CD4-positive, alpha-beta T cell (primary cell): ENCODE measurements at regions not wholly inside any gene's neighbourhood (a gene's known extent, or its start where the extent isn't known, plus 50 kb on each side); places are given as distances from the start of the nearest gene placed in this dataset.

Source experiments
- ATAC-seq: fragments of 200-7000 bp; cut with Tn5 transposase; one replicate; pipeline ENCODE4 v1.10.0; 2022; ENCODE audit warnings: mild to moderate bottlenecking; ENCODE audit not compliant: poor library complexity
- CTCF ChIA-PET: fragments of 350-600 bp; sonication (Branson Sonifier 250); formaldehyde crosslinking; loops from one replicate; lab custom pipeline; 2021; ENCODE audit warnings: antibody characterized with exemption, inconsistent platforms; lab: Charles Lee
- POLR2A ChIA-PET: fragments of 350-600 bp; sonication (Branson Sonifier 250); formaldehyde crosslinking; loops from one replicate; lab custom pipeline; 2021; ENCODE audit warnings: antibody characterized with exemption, inconsistent platforms; lab: Charles Lee
- DNase-seq, 14 experiments: peaks; one replicate each; pipeline ENCODE4 v3.0.0-alpha.2; 2013 to 2020; ENCODE audit warnings: mixed read lengths in 2 of 14
- H3K27ac ChIP-seq, 2 donors: one replicate each; pipeline versions ENCODE4 v1.5.1 to v1.7.0; 2013; ENCODE audit warnings: low read length in 2 of 2, low read depth in 1 of 2, mild to moderate bottlenecking in 1 of 2
- H3K27me3 ChIP-seq, 2 experiments: 1 replicate in 1 of 2; 2 replicates in 1 of 2; pipeline versions ENCODE4 v1.6.1 to v1.7.0; 2013; ENCODE audit warnings: low read length in 2 of 2, control low read depth in 1 of 2, mild to moderate bottlenecking in 1 of 2, moderate library complexity in 1 of 2; ENCODE audit not compliant: insufficient read depth in 2 of 2, control insufficient read depth in 1 of 2
- H3K36me3 ChIP-seq: one replicate; pipeline ENCODE4 v1.6.1; 2013; ENCODE audit warnings: low read length, control low read depth; ENCODE audit not compliant: insufficient read depth
- H3K4me1 ChIP-seq: one replicate; pipeline ENCODE4 v1.6.1; 2013; ENCODE audit warnings: low read length, control low read depth; ENCODE audit not compliant: insufficient read depth
- H3K4me3 ChIP-seq: one replicate; pipeline ENCODE4 v1.5.1; 2013; ENCODE audit warnings: mild to moderate bottlenecking, low read length, moderate library complexity
- H3K9me3 ChIP-seq, 2 experiments: 1 replicate in 1 of 2; 2 replicates in 1 of 2; pipeline versions ENCODE4 v1.6.1 to v1.7.0; 2013; ENCODE audit warnings: low read length in 2 of 2, mild to moderate bottlenecking in 2 of 2, control low read depth in 1 of 2, moderate library complexity in 1 of 2; ENCODE audit not compliant: control insufficient read depth in 1 of 2, insufficient read depth in 1 of 2
- H3K27ac Mint-ChIP-seq: one replicate; pipeline ENCODE4 v1.8.0; 2020; ENCODE audit warnings: mixed read lengths
- H3K27me3 Mint-ChIP-seq: one replicate; pipeline ENCODE4 v1.8.0; 2021; ENCODE audit warnings: mixed read lengths
- H3K36me3 Mint-ChIP-seq: one replicate; pipeline ENCODE4 v1.8.0; 2021; ENCODE audit warnings: low read depth, mixed read lengths
- H3K4me1 Mint-ChIP-seq: one replicate; pipeline ENCODE4 v1.8.0; 2021; ENCODE audit warnings: low read depth, mixed read lengths
- H3K4me3 Mint-ChIP-seq: one replicate; pipeline ENCODE4 v1.8.0; 2020; ENCODE audit warnings: mild to moderate bottlenecking, mixed read lengths
- H3K9me3 Mint-ChIP-seq: one replicate; pipeline ENCODE4 v1.8.0; 2020; ENCODE audit warnings: mixed read lengths
- CTCF ChIP-seq: fragments of 200-600 bp; IDR thresholded peaks from one replicate; pipeline ENCODE4 v1.8.0; 2022; ENCODE audit warnings: antibody characterized with exemption, mild to moderate bottlenecking
- intact Hi-C, 2 experiments: fragments of 100-400 bp; cut with DNase I in 1 of 2; cut with micrococcal nuclease in 1 of 2; formaldehyde crosslinking; loops; one replicate each; pipeline versions ENCODE4 v1.15.1 to v1.9.0; 2023 to 2025; cut with DNase I, micrococcal nuclease

- Mint-ChIP-seq H3K36me3 (no peaks in the 10 kb centered on the region), H3K4me3 (no peak overlapping the region), H3K4me1 (no peaks in the 10 kb centered on the region), H3K27ac (no peak overlapping the region), H3K9me3 (peaks cover 2% of the 10 kb centered on the region), H3K27me3 (peaks cover 28% of the 10 kb centered on the region)
- ChIA-PET CTCF (no interaction called here), POLR2A (no interaction called here)
- no peaks in the 10 kb centered on the region for H3K4me1 ChIP-seq
- ATAC-seq: no peak
- intact Hi-C loops: no loop called here
- peaks cover 0 to 23% of the 10 kb centered on the region in 2 experiments for H3K9me3 ChIP-seq
- DNase-seq: no peak
- H3K27ac ChIP-seq: no peak overlapping the region
- no peaks in the 10 kb centered on the region for H3K27me3 ChIP-seq
- H3K36me3 ChIP-seq: no peaks in the 10 kb centered on the region
- H3K4me3 ChIP-seq: no peak overlapping the region
- no peak for TF ChIP-seq CTCF
These were observed 86.5 kb downstream of the ADRA2C start for GRCh38 chr4:3852711-3853110.

GRCh38 chr4:3853388-3854035 lies 87.3 kb downstream of the ADRA2C start:
- Mint-ChIP-seq H3K27me3 (peaks cover 31% of the 10 kb centered on the region), H3K36me3 (no peaks in the 10 kb centered on the region), H3K4me1 (no peaks in the 10 kb centered on the region), H3K4me3 (no peak overlapping the region), H3K27ac (no peak overlapping the region), H3K9me3 (peaks cover 2% of the 10 kb centered on the region)
- ATAC-seq (no peak), DNase-seq (no peak)
- CTCF ChIA-PET: no interaction called here
- Histone ChIP-seq H3K27ac (no peak overlapping the region), H3K27me3 (peaks cover 0 to 1% of the 10 kb centered on the region in 2 experiments), H3K4me3 (no peak overlapping the region), H3K9me3 (peaks cover 0 to 19% of the 10 kb centered on the region in 2 experiments), H3K36me3 (no peaks in the 10 kb centered on the region), H3K4me1 (no peaks in the 10 kb centered on the region)
- intact Hi-C loops: no loop called here
- no peak for TF ChIP-seq CTCF
- POLR2A ChIA-PET: no interaction called here

GRCh38 chr4:3854661-3855060 lies 88.5 kb downstream of the ADRA2C start:
- Histone ChIP-seq H3K27ac (no peak overlapping the region), H3K36me3 (no peaks in the 10 kb centered on the region), H3K27me3 (peaks cover 0 to 3% of the 10 kb centered on the region in 2 experiments), H3K9me3 (peaks cover 0 to 13% of the 10 kb centered on the region in 2 experiments), H3K4me3 (no peak overlapping the region), H3K4me1 (no peaks in the 10 kb centered on the region)
- H3K4me3 Mint-ChIP-seq: no peak overlapping the region
- no peaks in the 10 kb centered on the region for H3K4me1 Mint-ChIP-seq
- peaks cover 2% of the 10 kb centered on the region for H3K9me3 Mint-ChIP-seq
- no peaks in the 10 kb centered on the region for H3K36me3 Mint-ChIP-seq
- intact Hi-C loops: no loop called here
- ChIA-PET POLR2A (no interaction called here), CTCF (no interaction called here)
- no peak for TF ChIP-seq CTCF
- DNase-seq (no peak), ATAC-seq (no peak)
- H3K27me3 Mint-ChIP-seq: peaks cover 25% of the 10 kb centered on the region
- no peak overlapping the region for H3K27ac Mint-ChIP-seq
